Trophoblast cell (in vitro differentiated cells and primary cell): ENCODE measurements at regions not wholly inside any gene's neighbourhood (a gene's known extent, or its start where the extent isn't known, plus 50 kb on each side); places are given as distances from the start of the nearest gene placed in this dataset.
A peak's percentile ranks its signal among the peaks of the same experiment; 100 is the strongest.

ENCODE experiments used
- DNase-seq, 2 donors: peaks; one replicate each; pipeline ENCODE4 v3.0.0-alpha.2; 2016
- H2AFZ ChIP-seq: 2 replicates; pipeline ENCODE4 v1.6.1; 2013; ENCODE audit warnings: low read length, moderate library complexity, mild to moderate bottlenecking; ENCODE audit not compliant: insufficient read depth, poor library complexity
- H2AK5ac ChIP-seq: 2 replicates; pipeline ENCODE4 v1.6.1; 2013; ENCODE audit warnings: mild to moderate bottlenecking, low read length
- H2BK120ac ChIP-seq: 2 replicates; pipeline ENCODE4 v1.6.1; 2013; ENCODE audit warnings: low read length, mild to moderate bottlenecking, moderate library complexity; ENCODE audit not compliant: insufficient read depth, poor library complexity
- H2BK12ac ChIP-seq: 2 replicates; pipeline ENCODE4 v1.6.1; 2013; ENCODE audit warnings: mild to moderate bottlenecking, low read length, moderate library complexity
- H2BK5ac ChIP-seq: 2 replicates; pipeline ENCODE4 v1.6.1; 2013; ENCODE audit warnings: low read length, low read depth, moderate library complexity, mild to moderate bottlenecking; ENCODE audit not compliant: poor library complexity
- H3K14ac ChIP-seq: 2 replicates; pipeline ENCODE4 v1.6.1; 2013; ENCODE audit warnings: mild to moderate bottlenecking, low read length
- H3K18ac ChIP-seq: 2 replicates; pipeline ENCODE4 v1.6.1; 2013; ENCODE audit warnings: mild to moderate bottlenecking, low read length
- H3K23ac ChIP-seq: 2 replicates; pipeline ENCODE4 v1.6.1; 2013; ENCODE audit warnings: low read length
- H3K27ac ChIP-seq: 2 replicates; pipeline ENCODE4 v1.5.1; 2013; ENCODE audit warnings: low read depth, mild to moderate bottlenecking, inconsistent platforms, low read length, moderate library complexity
- H3K27me3 ChIP-seq: 2 replicates; pipeline ENCODE4 v1.6.1; 2013; ENCODE audit warnings: inconsistent platforms, mild to moderate bottlenecking, low read length, moderate library complexity; ENCODE audit not compliant: insufficient read depth
- H3K36me3 ChIP-seq, 2 experiments: 1 replicate in 1 of 2; 2 replicates in 1 of 2; pipeline ENCODE4 v1.6.1; 2013; ENCODE audit warnings: low read length in 2 of 2, mild to moderate bottlenecking in 2 of 2, moderate library complexity in 1 of 2; ENCODE audit not compliant: insufficient read depth in 2 of 2, control insufficient read depth in 1 of 2
- H3K4ac ChIP-seq: 2 replicates; pipeline ENCODE4 v1.6.1; 2013; ENCODE audit warnings: low read depth, mild to moderate bottlenecking, low read length, moderate library complexity
- H3K4me1 ChIP-seq, 2 experiments: 1 replicate in 1 of 2; 2 replicates in 1 of 2; pipeline ENCODE4 v1.6.1; 2013; ENCODE audit warnings: low read length in 2 of 2, mild to moderate bottlenecking in 2 of 2, moderate library complexity in 1 of 2; ENCODE audit not compliant: insufficient read depth in 2 of 2, control insufficient read depth in 1 of 2
- H3K4me2 ChIP-seq: 2 replicates; pipeline ENCODE4 v1.6.1; 2013; ENCODE audit warnings: inconsistent platforms, mild to moderate bottlenecking, low read length, moderate library complexity
- H3K4me3 ChIP-seq: 2 replicates; pipeline ENCODE4 v1.5.1; 2013; ENCODE audit warnings: mild to moderate bottlenecking, low read depth, low read length, inconsistent platforms
- H3K79me1 ChIP-seq: one replicate; pipeline ENCODE4 v1.6.1; 2013; ENCODE audit warnings: low read length
- H3K79me2 ChIP-seq: 2 replicates; pipeline ENCODE4 v1.6.1; 2013; ENCODE audit warnings: low read length, mild to moderate bottlenecking; ENCODE audit not compliant: control insufficient read depth, insufficient read depth, poor library complexity
- H3K9ac ChIP-seq: 2 replicates; pipeline ENCODE4 v1.6.1; 2013; ENCODE audit warnings: mild to moderate bottlenecking, low read length
- H3K9me3 ChIP-seq: 2 replicates; pipeline ENCODE4 v1.6.1; 2013; ENCODE audit warnings: low read depth, mild to moderate bottlenecking, control low read depth, inconsistent platforms, low read length; ENCODE audit not compliant: insufficient read depth
- H4K12ac ChIP-seq: 2 replicates; pipeline ENCODE4 v1.6.1; 2013; ENCODE audit warnings: low read depth, mild to moderate bottlenecking, low read length, moderate library complexity
- H4K8ac ChIP-seq: 2 replicates; pipeline ENCODE4 v1.6.1; 2013; ENCODE audit warnings: low read depth, mild to moderate bottlenecking, low read length, moderate library complexity
- H4K91ac ChIP-seq: one replicate; pipeline ENCODE4 v1.6.1; 2013; ENCODE audit warnings: low read depth, mild to moderate bottlenecking, low read length, moderate library complexity
- WGBS: extraction: QIAGEN DNeasy Blood & Tissue Kit; methylation state at CpG from one replicate; pipeline ENCODE4 v1.1.7; 2013; ENCODE audit warnings: missing lambda C conversion rate; ENCODE audit not compliant: insufficient read length, insufficient coverage; ENCODE audit errors: extremely low coverage; 5-methylcytosine and 5-hydroxymethylcytosine counted together

DNA sequence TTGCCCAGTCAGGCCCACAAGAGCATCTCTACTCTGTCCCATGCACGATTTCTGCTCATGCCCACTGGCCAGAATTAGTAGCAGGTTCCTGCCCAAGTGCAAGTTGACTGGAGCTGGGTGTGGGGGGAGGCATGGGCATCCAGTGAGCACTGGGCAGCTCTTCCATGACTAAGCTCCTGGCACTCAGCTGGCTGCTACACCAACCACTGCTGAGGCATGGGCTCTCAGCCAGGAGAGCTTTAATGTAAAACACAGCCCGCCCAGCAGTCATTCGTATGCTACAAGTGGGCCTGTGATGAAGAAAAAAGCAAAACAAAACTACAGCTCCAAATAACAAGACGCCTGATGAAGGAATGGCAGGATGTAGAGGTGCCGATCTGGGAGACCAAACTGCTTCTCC, 335.4 kb upstream of the PFKP start:
- Histone ChIP-seq H2AK5ac (no peak overlapping the region), H3K18ac (no peak overlapping the region), H4K91ac (no peak overlapping the region), H2BK5ac (no peak overlapping the region), H3K4me3 (peak overlapping the region; percentile 19), H3K9me3 (peaks cover 3% of the 10 kb centered on the region), H3K27me3 (no peaks in the 10 kb centered on the region), H3K23ac (no peak overlapping the region), H2BK120ac (no peak overlapping the region), H4K8ac (no peak overlapping the region), H2AFZ (no peak overlapping the region), H2BK12ac (no peak overlapping the region), H3K27ac (no peak overlapping the region), H3K79me2 (no peaks in the 10 kb centered on the region), H3K9ac (no peak overlapping the region), H4K12ac (no peak overlapping the region), H3K36me3 (no peaks in the 10 kb centered on the region), H3K4me1 (peaks cover 0 to 1% of the 10 kb centered on the region in 2 experiments), H3K79me1 (no peaks in the 10 kb centered on the region), H3K4me2 (no peak overlapping the region), H3K14ac (no peak overlapping the region), H3K4ac (no peak overlapping the region)
- WGBS: no CpG with 5 or more reads among the region's 5 CpGs
- no peak for DNase-seq

- H3K79me1 ChIP-seq: no peaks in the 10 kb centered on the region
- H2AK5ac ChIP-seq: no peak overlapping the region
- H2BK120ac ChIP-seq: no peak overlapping the region
- H3K18ac ChIP-seq: no peak overlapping the region
- H3K4me1 ChIP-seq: no peaks in the 10 kb centered on the region
- no peaks in the 10 kb centered on the region for H3K27me3 ChIP-seq
- H3K4me2 ChIP-seq: no peak overlapping the region
- no peak overlapping the region for H4K8ac ChIP-seq
- no CpG with 5 or more reads among the region's 4 CpGs for WGBS
- H3K23ac ChIP-seq: no peak overlapping the region
- no peak overlapping the region for H3K4me3 ChIP-seq
- H3K4ac ChIP-seq: no peak overlapping the region
- no peak for DNase-seq
- H3K79me2 ChIP-seq: no peaks in the 10 kb centered on the region
- H3K9ac ChIP-seq: no peak overlapping the region
- no peak overlapping the region for H4K91ac ChIP-seq
- H3K9me3 ChIP-seq: peaks cover 3% of the 10 kb centered on the region
- no peak overlapping the region for H2BK12ac ChIP-seq
- H3K27ac ChIP-seq: no peak overlapping the region
- no peak overlapping the region for H2BK5ac ChIP-seq
- H4K12ac ChIP-seq: no peak overlapping the region
- no peaks in the 10 kb centered on the region for H3K36me3 ChIP-seq
- no peak overlapping the region for H2AFZ ChIP-seq
- H3K14ac ChIP-seq: no peak overlapping the region
These were observed 338.2 kb upstream of the PFKP start for GRCh38 chr10:2729197-2729596.

GRCh38 chr10:2728087-2728486, 339.3 kb upstream of the PFKP start:
- Histone ChIP-seq H2AFZ (no peak overlapping the region), H4K12ac (no peak overlapping the region), H3K4me3 (no peak overlapping the region), H3K4ac (no peak overlapping the region), H4K91ac (no peak overlapping the region), H3K23ac (no peak overlapping the region), H3K79me2 (no peaks in the 10 kb centered on the region), H3K18ac (no peak overlapping the region), H4K8ac (no peak overlapping the region), H3K27ac (no peak overlapping the region), H3K4me1 (no peaks in the 10 kb centered on the region), H2AK5ac (no peak overlapping the region), H3K36me3 (no peaks in the 10 kb centered on the region), H2BK12ac (no peak overlapping the region), H3K27me3 (no peaks in the 10 kb centered on the region), H3K79me1 (no peaks in the 10 kb centered on the region), H3K4me2 (no peak overlapping the region), H3K9ac (no peak overlapping the region), H2BK5ac (no peak overlapping the region), H3K9me3 (peaks cover 3% of the 10 kb centered on the region), H3K14ac (no peak overlapping the region), H2BK120ac (no peak overlapping the region)
- WGBS: no CpG with 5 or more reads among the region's 6 CpGs
- DNase-seq: no peak

DNA sequence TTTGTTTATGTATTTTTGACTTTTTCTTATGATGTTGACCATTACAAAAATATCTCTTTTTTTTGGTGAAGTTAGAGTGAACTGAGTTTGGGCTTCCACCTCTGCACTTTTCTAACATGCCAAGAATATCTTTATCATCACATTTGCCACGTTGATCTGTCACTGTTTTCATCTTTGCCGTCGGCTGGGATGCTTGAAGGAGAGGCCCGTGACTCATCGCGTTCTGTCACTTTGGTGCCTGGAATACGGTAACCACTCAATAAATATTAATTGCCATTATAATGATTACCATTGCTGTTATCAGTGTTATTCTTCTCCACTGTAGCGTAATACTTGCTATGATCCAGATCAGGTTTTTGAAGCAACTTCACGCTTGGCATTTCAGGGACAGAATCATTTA, 350.8 kb upstream of the PFKP start:
- Histone ChIP-seq H3K9me3 (no peaks in the 10 kb centered on the region), H3K4me3 (no peak overlapping the region), H2BK5ac (no peak overlapping the region), H2AFZ (no peak overlapping the region), H3K4ac (no peak overlapping the region), H3K36me3 (no peaks in the 10 kb centered on the region), H3K4me2 (no peak overlapping the region), H3K9ac (no peak overlapping the region), H4K12ac (no peak overlapping the region), H4K91ac (no peak overlapping the region), H2BK12ac (no peak overlapping the region), H3K79me2 (no peaks in the 10 kb centered on the region), H3K27ac (no peak overlapping the region), H3K79me1 (no peaks in the 10 kb centered on the region), H3K23ac (no peak overlapping the region), H2BK120ac (no peak overlapping the region), H3K4me1 (no peaks in the 10 kb centered on the region), H3K27me3 (no peaks in the 10 kb centered on the region), H3K18ac (no peak overlapping the region), H3K14ac (no peak overlapping the region), H4K8ac (no peak overlapping the region), H2AK5ac (no peak overlapping the region)
- no peak for DNase-seq
- no CpG with 5 or more reads among the region's 9 CpGs for WGBS
